HS-27A (cell line): ENCODE measurements at regions not wholly inside any gene's neighbourhood (a gene's known extent, or its start where the extent isn't known, plus 50 kb on each side); places are given as distances from the start of the nearest gene placed in this dataset.

ENCODE experiments used
- DNase-seq: peaks from one replicate; pipeline ENCODE4 v3.0.0-alpha.2; 2012; ENCODE audit warnings: low read depth, missing footprints

DNA sequence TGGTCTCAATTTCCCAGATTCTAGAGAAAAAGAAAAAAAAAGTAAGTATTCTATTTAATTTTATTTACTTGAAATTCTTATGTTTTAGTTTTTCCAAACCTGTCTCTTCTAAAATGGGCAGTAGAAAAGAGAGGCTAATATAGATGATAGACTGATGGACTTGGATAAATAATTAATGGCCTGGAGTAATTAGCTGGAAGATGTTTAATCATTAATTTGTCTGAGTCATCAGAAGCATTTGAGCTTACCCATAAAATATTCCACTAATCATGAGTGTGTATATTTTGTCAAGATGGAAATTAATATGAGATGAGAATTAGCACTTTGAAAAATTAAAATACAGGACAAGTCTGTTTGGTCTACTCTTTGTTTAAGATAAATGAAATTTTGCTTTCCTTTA, 212.1 kb upstream of the MIR17HG start:
- no peak for DNase-seq

DNA sequence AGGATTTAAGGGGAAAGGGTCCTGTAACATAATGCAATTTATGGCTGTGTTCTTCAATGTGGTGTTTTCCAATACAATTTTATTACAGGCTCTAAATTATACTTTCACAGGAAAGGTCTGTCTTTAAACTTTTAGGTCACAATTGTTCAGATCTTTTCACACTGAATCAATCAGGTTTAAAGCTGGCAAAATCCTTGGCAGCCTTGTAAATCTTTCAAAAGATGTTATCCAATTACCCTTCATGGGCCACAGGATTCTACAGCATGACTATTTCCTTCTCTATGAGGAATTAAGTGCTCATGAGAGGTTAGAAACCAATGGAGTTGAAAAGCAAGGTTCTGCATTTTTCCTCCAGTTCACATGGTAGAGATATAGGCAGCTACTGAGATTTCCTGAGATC, 211.5 kb upstream of the MIR17HG start:
- DNase-seq = no peak

DNA sequence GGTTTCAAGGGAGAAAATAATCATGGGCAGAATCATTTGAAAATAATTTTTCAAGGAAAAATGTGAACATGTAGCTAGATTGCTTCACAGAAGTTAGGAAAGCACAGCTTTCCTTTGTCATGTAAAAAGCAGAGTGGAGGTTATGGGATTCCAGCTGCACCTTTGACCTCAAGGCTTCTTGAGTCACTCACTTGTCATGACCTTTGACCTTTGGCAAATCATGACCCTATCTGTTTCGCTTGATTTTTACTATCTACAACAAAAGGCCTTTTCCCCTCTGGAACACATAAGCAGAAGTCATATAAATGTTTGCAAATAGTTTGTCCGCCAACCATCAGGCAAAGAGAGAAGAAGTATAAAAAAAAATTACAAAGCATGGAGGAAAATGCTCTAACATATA, 210.7 kb upstream of the MIR17HG start:
- no peak for DNase-seq

DNA sequence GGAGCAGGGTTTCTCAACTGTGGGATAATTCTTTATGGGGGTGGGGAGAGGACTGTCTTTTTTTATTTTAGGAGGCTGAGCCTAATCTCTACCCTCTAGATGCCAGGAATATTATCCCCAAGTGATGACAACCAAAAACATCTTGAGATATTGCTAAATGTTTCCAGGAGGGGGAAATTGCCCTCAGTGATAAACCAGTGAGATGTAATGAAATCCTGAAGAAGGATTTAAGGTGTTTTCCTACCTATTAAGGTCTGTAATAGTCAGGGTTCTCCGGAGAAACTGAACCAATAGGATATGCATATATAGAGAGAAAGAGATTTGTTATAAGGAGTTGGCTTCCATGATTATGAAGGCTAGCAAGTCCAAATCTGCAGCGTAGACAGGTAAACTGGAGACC, 208.3 kb upstream of the MIR17HG start:
- DNase-seq = no peak

DNA sequence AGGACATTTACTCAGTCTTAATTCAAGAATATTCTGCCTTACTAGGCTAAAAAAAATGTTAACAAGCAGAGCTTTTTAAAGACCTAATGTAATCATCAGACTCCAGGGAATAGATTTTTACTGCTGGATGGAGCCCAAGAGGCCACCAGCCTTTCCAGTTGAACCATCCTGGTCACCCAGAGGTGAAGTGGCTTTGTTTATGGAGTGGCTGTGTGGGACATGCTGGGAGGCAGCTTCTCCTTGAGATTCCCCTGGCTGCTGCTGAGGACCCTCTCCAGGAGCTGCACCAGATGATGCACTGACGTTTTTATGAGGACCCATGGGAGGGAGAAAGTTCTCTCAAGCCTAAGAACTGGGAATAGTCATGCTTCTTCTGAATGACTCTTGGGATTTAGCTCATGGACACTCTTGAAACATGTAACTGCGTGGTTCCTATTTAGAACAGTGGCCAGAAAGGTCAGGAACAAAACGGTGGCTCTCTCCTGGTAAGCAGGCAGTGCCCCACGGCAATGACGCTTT, 205.9 kb upstream of the MIR17HG start:
- DNase-seq = no peak

DNA sequence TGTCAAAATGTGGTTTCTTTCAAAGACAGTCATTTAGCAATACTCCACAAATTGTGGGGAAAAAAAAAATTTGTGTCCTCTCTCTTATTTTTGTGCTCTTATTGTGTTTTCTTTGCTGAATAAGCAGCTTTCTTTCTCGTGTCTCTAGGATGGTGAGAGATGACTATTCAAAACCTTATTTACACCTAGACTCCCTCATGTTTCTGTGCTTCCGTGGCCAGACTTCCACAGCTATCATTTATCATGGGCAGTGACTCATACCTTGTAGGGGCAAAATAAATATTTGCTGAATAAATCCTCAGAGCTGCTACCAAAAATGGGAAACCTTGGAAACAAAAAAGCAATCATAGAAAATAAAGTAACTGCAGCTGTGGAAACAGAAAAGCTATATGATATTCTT, 204.9 kb upstream of the MIR17HG start:
- no peak for DNase-seq

DNA sequence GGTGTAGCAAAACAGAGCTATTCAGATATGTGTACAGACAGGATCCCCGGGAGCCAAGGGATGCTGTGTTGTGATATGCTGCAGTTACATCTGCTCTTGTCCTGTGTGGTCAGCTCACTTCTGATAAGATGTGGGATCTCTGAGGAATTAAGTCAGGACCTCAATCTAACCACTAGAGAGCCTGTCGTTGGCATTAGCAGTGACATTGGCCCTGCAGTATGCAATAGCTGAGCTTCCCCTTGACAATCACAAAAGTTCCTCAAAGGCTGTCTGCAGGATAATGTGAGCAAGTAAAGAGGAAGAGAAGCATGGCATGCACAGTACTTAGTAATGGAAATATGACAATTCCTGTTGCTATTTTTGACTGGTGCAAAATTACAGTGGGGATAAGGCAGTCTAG, 203.4 kb upstream of the MIR17HG start:
- DNase-seq = no peak

DNA sequence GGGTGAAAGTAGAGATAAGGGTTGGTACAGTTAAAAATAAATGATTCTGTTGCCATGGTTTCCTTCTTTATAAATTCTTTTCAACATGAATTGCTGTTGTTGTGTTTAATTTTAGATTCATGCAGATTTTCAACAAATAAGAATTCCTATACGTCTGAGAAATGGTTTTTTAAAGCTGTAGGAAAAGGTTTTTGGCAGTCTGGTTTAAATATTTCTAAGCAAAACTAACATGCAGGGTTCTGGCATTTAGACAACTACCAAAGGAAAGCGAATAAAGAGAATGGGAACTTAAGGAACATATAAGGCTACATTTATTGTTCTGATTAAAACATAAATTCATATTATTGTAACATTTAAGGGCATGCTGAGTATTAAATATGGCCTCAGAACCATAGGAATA, 203.0 kb upstream of the MIR17HG start:
- no peak for DNase-seq

DNA sequence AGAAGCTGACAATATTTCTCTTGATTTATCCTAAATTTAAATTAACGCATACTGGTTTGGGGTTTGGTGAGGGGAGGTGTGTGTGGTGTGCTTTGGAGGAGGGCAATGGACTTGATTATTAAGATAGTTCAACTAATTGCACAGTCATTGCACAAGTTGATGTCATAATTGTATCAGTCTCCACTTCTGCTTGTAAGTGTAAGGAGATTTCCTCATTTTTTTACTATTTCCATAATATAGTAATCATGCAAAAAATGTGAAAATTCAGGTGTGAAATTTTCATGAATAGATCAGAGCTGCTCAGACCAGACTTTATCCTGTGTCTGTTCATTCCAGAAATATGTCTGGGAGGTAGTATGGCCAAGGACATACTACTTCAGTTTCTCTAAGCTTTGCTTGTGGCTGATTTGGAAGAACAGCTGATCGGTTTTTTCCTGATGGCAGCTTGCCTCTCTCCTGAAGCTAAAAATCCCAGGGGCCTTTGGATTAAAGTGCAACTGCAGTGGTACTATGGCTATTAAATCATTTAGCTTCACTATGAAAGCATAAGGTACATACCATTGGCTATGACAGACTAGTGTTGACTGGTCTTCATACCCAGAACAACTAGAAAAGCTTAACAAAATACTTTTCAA, 201.8 kb upstream of the MIR17HG start:
- no peak for DNase-seq

DNA sequence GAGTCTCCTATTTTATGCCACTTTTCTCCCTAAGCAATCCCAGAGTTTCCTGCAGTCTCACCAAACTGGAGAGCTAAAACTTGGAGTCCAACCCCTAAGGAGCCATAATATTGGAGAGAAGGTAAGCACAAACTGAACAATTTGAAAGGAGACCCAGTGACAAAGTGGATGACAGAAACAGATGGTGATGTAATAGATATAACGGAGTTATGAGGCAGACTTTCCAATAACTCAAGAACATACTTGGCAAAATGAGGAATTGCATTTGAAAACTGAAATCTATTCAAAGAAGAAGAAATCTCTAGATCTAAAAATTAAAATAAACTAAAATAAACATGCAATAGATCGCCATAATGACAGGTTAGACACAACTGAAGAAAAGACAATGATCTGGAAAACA, 200.9 kb upstream of the MIR17HG start:
- no peak for DNase-seq

DNA sequence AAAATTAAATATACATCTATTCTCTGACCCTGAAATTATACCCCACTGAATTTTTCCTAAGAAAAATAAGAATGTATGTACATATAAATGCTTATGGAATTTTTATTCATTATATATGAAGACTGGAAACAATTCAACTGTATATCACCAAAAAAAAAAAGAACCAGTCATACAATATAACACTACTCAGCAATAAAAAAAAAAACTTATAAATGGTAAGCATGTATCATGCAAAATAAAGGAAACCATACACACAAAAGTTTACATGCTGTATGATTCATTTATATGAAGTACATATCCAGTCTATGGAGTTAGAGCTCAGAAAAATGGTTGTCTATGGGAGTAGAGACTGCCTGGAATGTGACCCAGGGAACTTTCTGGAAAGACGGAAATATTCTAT, 199.4 kb upstream of the MIR17HG start:
- DNase-seq = no peak

DNA sequence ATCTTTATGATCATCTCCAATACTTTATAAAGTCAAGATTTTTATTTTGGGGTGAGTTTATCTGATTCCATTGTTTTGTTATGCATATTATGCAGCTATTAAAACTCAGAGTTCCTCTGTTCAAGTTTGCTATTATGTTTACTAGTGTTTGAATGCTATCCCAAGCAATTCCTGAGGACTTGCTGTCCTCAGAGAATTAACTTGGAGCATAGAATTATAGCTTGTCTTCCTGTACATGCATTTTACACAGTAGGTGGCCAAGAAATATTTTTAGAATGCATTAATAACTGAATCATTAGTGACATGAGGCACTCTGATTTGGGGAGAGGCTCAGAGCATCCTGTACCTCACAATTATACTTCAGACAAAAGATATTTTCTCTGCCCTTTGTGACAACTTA, 195.6 kb upstream of the MIR17HG start:
- DNase-seq = no peak

DNA sequence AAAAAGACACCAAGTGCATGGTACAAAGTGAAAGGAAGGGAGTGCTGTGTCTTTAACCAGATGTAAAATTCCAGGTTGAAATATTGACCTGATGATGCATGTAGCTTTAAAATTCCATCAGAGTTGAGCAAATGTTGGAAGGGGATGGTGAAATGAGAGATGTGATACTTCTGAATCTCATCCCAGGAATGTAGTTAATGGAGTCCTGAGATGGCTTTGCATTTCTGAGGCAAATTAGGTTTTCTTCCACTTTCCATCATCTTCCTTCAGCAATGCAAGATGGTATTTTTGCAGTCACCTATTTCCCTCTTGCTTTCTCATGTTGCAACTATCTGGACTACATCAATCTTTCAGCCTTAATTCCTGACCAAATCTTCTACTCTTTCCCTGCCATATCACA, 194.1 kb upstream of the MIR17HG start:
- no peak for DNase-seq

DNA sequence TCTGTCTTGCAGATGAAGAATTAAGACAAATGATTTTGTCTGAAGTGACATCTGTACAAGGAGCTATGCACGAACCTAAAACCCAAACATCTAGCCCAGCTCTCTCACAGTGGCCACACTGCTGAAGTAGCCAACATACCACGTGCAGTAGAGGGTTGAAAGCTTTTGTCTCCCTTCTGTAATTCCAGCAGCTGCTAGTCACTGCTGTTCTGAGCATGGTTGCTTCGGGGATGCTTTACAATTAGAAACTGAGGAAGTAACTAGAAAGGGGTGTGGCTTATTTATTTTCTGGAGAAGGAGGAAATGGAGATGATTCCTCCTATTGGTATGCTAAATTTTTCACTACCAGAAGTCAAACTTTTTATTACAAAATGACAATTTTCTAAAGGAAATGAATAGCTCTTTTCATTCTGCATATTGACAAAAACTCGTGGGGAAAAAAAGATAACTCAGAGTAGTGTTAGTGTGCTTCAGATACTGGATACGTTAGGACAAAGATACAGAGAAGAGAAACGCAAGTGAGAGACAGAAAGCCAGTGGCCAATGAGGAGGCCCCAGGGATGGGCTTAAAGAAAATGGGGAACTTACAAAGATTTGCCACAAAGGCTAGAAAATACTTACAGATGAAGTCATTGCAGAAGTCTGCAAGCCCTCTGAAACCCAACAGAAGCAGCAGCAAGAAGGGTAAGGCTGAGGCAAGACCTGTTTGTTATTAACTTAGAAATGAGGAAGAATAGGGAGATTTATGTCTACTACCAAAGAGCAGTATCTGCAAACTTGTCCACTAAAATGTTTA, 192.7 kb upstream of the MIR17HG start:
- DNase-seq = no peak

DNA sequence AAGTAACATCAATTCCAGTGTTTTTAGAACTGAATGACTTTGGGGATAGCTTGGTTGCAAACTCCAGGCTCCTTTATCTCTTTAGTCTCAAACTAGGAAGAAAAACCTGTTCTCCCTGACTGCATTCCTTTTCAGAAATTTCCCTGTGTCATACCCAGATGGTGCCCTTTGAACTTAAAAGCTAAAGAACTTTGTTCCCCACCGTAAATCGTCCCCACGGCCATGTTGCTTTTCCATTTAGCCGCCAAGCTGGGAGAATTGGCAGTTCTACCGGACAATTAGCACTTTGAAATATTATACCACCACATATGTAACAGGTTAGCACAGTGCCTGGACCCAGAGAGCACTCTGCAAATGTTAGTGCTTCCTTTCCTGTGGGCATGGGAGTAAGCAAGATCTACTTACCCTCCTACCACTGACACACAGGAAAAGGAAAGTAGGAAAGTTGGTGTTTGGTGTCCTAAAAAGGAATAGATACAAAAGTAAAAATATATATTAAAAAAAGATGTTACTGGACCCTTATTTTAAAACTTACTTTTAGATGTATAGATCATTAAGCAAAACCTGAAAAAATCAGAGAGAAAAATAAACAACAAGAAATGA, 191.9 kb upstream of the MIR17HG start:
- no peak for DNase-seq

DNA sequence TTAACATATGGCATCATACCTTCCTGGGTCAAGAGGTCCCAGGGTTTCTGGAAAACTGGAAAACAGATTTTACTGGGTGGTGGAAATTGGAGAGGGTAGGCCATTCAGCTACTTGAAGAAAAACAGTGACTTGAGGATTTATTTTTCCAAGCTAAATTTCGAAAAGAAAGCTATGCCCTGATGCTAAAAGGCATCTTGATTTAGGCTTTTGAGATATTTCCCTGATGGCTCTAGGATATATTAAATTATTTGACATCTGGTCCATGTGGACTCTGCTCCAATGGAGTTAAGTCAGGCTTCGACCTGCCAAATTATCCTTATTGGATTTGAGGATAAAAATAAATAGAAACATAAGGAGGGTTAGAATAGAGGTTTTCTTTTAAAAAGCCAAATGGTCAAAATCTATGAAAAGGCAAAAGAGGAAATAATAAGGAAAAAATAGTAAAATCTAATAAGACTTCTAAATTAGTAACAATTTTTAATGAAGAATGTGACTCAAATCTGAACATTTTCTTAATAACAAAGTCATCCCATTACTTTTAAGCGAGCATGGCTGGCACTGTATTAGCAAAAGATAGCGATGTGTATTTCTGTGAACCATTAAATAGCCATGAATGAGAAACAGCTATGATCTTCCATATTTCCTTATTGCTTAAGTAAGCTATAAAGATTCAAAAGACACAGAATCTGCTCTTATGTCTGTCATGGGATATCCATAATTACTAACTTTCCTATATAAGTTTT, 190.0 kb upstream of the MIR17HG start:
- DNase-seq = no peak

DNA sequence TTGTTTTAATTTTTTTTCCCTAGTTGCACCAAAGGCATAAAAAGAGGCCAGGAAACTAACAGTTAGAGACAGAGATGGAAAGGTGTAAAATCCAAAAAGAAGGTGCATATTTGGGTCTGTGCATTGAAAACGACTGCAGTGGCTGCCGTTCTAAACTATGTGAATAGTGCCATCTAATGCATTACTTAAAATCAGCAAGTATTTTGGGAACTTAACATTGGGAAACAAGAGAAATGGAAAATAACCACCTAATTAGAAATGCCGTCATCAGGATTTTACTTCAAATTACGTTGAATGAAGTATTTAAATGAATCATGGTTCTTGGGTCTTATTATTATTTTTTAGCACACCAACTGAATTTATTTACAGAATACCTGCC, 189.5 kb upstream of the MIR17HG start:
- no peak for DNase-seq

DNA sequence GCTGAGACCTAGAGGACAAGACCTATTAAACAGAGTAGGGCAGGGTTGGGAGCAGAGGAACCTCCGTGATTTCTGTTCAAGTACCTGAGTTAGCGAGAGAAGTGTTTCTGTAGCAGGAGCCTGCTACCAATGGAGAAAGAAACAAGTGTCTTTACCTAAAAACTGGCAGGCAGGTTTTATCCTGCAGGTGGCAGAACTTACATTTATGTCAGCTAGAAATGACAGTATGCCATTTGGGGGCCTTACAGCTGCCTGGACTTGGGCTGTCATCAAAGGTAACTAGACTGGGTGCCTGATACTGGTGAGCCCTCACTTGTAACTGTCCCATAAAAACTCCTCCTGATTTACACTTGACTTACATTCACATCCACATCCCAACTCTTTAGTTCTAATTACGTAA, 185.3 kb upstream of the MIR17HG start:
- no peak for DNase-seq

DNA sequence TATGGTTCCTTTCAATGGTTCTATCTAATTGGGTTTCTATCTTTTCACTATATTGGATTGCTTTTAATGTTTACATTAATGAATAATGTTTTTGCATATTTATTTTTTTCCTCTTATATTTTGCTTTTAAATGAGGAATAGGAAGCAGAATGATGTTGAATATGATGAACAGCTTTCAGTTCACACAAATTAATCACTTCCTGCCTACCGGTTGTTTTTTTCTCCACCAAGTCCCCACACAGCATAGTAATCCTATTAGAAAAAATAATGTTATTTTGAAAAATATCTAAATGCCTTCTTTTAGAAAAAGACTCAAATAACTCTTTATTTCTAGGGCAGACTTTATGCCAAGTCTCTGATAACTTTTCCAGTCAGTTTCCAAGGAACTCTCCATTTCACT, 184.9 kb upstream of the MIR17HG start:
- no peak for DNase-seq

DNA sequence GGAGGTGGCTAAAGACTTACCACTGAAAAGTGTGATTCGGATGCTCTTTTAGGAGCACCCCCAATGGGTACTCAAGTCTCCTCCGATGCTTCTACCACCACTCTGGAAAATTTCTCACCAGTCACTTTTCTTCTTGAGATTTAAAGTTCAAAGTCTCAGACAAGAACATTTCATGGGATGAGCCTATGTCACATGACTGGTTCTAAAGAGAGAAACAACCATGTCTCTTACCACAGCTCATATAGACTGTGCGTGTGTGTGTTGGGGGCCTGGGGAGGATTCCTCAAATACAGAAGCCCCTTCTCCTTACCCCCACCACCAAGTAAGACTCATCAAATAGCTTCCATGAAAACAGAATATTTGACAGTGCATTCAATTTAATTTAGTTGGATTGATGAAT, 181.7 kb upstream of the MIR17HG start:
- DNase-seq = no peak

DNA sequence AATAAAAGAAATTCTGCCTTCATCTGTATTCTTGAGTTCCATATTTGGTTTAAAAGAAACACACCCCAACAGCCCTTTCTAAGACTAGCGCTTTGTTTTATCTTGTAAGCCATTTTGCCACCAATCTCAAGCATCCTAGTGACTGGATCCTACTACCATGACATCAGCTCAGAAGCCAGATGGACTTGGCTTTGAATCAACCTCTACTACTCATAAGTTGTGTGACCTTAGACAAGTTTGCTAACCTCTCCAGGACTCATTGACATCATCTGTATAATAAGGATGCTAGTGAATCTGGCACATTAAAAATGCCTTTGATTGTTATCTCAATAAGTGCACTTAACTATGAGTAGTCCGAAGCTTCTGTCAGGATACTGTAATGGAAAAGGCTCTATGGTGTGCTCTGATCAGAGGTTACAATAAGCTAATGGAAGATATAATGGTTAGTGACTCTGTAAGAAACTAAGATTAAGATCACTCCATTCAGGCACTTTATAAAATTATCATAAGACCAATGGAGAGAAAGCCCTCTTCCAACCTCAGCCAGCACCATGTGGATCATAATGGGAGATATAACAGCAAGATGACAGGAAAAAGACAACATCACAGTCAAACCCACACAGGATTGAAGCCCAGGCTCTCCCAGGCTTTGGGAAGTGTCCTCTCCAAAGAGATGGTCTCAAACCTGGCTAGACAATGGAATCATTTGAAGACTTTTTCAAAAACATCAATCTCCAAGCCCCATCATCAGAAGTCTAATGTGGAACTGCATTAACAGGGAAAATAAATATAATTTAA, 180.6 kb upstream of the MIR17HG start:
- DNase-seq = no peak
